Fibroblast of mammary gland (primary cell): ENCODE measurements at regions not wholly inside any gene's neighbourhood (a gene's known extent, or its start where the extent isn't known, plus 50 kb on each side); places are given as distances from the start of the nearest gene placed in this dataset.
"Not testable (repeated sequence)": the region's sequence is repeated elsewhere in the genome, so short reads cannot be mapped to it uniquely, and the experiment has no call there.

Source experiments
- DNase-seq: peaks from one replicate; pipeline ENCODE4 v3.0.0-alpha.2; 2010; ENCODE audit warnings: low read depth
- H3K4me3 ChIP-seq: 2 replicates; pipeline ENCODE4 v1.5.1; 2011; ENCODE audit warnings: low read depth, mild to moderate bottlenecking, low read length, moderate library complexity; ENCODE audit not compliant: control insufficient read depth

DNA sequence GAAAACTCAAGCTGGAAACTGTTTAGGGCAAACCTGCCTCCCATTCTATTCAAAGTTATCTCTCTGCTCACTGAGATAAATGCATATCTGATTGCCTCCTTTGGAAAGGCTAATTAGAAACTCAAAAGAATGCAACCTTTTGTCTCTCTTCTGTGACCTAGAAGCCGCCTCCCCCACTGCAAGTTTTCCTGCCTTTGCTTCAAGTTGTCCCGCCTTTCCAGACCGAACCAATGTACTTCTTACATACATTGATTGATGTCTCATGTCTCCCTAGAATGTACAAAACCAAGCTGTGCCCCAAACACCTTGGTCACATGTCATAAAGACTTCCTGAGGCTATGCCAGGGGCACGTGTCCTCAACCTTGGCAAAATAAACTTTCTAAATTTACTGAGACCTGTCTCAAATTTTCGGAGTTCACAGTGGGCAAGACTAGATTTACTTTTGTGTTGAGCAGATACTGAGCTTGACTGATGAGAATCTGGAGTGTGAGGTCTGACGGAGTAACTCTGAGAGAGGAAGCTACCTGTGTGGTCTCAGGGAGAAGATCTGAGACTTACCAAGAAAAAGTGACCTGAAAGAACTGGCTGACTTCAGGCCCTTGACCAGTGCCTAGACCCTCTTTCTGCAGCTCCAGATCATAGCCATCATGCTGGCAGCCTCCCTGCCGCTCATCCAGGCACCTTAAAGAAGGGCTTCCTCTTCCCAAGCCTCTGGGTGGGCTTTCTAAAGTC is 124.7 kb upstream of the NBPF9 start:
- DNase-seq, H3K4me3 ChIP-seq: not testable (repeated sequence)

DNA sequence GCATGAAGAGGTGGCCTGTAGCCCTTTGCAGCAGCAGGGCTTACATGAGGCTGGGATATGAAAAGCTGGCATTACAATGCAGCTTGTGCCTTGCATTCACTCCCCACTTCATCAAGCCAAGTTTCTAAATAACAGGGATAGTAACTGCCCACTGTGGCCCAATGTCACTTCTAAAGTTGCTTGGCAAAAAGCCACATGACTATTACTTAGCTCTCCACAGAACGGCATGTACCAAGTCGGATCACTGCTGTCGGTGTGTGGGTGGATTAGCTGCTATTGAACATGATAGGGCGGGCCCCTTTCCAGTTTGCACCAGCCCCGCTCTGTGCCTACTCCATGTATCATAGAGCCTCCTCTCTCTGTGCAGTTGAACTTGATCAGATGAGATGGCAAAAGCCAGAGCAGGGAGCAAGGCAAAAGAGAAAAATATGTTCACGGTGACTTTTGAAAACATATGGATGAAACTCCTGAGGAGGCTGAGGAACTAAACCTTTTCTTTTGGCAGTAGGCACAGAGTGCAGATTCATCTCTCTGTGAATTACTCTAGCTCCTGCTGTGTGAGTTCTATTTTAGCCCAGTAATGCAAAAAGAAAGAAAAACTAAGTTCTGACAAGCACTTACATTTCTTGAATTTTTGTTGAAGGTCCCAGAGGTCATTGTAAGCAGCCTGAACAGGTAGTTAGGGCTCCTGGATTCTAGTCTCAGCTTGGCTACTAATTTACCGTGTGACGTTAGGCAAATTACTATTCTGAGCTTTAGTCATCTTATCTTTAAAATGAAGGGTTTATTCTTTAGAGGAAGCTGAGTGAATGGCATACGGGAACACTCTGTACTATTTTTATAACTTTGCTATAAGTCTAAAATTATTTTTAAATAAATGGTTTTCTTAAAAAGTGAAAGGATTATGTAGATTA is 125.6 kb upstream of the NBPF9 start:
- not testable (repeated sequence) for DNase-seq, H3K4me3 ChIP-seq

DNA sequence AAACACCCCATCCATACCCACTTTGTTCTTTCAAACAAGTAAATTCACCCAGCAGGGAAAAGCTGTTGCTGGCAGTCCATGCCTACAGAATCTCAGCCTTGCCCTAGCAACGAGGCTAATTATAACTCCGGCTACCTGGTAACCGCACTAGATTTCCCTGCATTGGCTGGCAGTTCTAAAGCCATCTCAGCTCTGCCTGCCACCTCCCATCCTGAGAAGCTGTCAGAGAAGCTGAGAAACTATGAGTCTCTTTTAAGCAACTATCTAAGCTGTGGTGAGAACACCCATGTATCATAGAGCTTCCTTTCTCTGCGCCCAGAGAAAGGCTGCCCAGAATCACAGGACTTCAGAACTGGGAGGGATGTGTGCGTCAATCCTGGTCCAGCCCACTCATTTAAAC is 126.5 kb upstream of the NBPF9 start:
- not testable (repeated sequence) for DNase-seq, H3K4me3 ChIP-seq

DNA sequence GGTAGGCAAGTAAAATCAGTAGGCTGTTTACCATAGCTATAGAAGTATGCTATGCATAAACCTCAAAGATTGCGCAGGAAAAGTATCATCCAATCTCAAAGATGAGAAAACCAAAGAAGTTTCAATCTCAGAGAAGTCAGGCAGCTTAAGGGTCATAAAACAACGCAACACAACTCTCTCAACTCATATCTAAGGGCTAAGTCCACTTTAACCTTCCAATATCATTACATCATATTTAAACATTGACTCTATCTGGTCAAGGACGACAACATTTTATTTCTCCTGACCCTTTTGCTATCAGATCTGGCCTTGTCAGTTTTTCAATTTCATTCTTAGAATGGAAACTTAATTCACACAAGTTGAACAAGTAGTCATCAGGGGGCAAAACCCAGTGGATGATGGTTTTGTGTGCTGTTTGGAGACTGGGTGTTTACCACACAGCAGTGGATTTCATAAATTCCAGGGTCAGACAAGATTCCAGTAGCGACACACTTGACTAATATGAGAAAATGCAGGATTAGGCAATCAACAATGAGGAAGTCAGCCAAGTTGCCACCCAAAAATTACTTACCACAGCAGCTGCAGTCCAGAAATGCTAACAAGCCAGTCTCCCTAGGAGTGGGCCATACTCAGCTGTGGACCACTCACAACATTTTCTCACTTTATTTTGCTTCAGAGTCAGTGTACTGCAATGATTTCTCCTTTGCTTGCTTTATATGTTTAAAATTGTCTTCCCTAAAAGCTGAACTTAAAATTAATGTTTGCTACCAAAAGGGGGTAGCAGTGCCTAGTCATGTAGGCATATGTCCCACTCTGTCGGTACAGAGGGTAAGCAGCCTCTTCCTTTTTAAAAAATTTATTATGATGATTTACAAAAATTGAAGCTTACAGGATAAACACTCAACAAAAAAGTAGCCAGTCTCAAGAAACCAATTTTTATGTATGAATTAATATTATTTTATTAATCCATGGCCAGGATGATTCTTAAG is 131.9 kb upstream of the NBPF9 start:
- H3K4me3 ChIP-seq, DNase-seq: not testable (repeated sequence)

DNA sequence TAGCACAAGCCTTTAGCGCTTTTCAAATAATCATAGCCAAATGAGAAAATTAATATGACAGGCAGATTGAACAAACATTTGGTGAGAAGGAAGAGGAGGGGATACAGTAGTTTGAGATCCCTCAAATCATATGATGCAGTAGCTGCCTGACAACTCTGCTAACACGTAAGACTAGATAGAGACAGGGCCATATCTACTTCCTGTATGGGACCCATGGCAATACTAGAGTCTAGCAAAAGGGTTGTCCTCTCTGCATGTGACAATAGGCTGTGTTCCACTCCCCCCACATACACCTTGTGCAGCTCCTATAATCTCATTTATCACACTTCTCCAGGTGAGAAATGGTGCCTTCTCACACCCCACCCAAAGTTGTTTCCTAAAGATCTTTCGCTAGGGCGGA is 134.2 kb upstream of the NBPF9 start:
- DNase-seq, H3K4me3 ChIP-seq: not testable (repeated sequence)

DNA sequence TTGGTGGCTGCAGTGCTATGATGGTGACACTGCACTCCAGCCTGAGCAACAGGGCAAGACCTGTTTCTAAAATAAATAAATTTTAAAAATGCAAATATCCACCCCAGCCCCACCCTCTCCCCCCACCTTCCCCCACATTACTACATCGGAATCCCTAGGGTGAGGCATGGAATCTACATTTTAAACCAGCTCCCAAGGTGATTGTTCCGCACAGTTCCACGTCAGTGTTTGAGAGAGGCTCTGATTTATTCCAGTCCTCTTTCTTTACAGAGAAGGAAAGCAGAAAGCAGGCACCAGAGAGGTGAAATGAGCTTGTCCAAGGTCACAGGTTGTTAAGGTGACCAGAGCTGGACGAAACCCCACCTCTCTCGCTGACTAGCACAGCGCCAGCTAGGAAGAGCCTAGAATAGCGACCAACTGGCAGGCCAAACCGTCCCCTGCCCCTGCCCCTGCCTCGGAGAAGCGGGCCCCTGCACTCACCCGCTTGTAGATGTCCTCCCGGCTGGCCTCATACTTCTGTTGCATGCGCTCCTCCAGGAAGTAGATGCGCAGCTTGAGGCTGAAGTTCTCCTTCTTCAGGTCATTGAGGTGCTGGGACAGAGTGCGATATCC is 136.7 kb upstream of the NBPF9 start:
- not testable (repeated sequence) for DNase-seq, H3K4me3 ChIP-seq

DNA sequence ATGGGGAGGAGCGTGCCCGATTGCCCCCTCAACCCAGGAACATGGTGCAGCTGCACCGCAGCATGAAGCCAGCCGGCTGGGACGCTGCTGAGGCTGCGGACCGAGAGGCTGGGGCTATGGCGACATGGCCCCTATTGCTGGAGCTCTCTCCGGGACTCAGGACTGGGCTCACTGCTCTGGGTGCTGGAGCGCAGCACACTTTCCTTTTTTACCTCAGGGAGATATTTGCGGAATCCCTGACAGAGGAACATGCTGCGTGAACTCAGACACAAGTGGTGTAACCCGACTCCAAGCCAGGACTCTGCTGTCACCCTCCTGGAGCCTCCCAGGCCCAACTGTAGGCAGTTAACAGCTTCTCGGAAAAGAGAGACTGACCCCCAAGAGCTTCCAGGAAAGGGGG is 137.2 kb upstream of the NBPF9 start:
- not testable (repeated sequence) for H3K4me3 ChIP-seq, DNase-seq

DNA sequence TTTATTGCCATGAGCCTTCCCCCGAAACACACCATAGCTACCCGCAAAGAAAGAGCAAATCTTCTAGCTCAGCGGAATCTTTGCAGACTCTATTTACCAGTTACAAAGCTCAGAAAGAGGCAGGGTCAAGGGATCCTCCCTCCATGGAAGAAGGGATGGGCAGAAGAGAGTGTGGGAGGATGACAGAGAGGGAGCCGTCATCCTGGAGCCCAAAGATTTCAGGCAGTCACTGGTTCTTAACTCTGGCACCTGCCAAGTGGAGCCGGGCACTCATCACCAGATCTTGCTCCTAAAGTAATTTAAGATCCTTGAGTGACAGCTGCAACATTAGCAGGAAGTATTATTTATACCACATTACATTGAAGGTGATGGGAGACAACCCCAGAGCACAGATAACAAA is 137.9 kb upstream of the NBPF9 start:
- H3K4me3 ChIP-seq, DNase-seq: not testable (repeated sequence)

DNA sequence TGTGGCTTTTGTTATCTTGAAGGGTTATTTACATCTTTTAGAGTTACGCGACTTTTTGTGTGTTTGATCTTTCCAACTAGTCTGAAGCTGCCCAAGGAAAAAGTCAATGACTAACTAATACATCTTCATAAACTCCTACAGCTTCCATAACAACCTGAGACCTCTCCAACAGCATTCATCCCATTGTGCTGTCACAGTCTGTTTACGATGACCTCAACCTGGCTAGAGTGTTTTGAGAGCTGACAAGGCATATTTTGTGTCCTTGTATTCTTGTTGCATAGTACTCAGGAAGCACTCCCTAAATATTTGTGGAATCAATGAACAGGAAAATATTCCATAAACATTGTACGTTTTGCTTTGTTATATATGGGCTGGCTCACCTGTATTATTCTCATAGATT is 140.2 kb upstream of the NBPF9 start:
- not testable (repeated sequence) for DNase-seq, H3K4me3 ChIP-seq

DNA sequence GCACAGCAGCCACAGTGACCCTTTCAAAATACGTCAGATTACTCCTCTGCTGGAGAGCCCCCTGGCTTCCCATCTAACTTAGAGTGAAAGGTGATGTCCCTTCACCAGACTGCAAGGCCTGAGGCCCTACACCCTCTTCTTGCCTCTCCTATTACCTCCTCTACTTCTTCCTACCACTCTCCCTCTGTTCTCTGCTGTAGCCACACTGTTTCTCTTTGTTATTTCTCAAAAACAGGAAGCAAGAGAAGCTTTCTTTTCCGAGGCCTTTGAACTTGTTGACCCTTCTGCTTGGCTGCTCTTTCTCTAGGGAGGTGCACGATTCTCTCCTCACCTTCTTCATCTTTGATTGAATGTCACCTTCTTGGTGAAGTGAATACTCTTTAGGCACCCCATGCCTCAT is 141.3 kb upstream of the NBPF9 start:
- not testable (repeated sequence) for H3K4me3 ChIP-seq, DNase-seq

DNA sequence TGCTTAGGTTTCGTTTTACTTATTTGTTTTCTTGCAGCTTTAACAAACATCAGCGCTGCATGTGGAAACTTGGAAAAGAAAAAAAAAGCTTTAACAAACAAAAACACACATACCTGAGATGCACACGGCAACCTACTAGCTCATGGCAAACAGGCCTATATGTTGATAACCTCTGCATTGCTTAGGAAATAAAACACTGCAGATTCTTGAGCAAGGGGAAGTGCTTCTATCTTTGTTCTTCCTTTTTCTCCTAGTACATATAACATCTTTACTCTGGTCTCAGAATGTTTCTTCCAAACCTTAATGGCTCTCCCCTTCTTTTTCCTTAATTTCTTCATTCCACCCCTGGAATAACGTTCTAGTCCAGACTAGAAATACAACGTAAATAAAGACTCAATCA is 142.9 kb upstream of the NBPF9 start:
- not testable (repeated sequence) for H3K4me3 ChIP-seq, DNase-seq

DNA sequence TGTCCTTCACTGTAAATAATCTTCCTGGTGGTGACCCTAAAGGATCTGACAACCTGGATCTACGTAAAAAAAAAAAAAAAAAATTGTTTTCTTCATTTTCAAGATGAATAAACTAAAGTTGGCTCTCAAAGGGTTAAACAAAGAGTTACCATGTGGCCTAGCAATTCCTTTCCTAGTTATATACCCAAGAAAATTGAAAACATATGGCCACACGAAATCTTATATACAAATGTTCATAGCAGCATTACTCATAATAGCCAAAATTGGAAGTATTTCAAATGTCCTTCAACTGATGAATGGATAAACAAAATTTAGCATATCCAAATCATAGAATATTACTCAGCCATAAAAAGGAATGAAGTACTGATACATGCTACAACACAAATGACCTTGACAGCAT is 145.3 kb upstream of the NBPF9 start:
- not testable (repeated sequence) for H3K4me3 ChIP-seq, DNase-seq

DNA sequence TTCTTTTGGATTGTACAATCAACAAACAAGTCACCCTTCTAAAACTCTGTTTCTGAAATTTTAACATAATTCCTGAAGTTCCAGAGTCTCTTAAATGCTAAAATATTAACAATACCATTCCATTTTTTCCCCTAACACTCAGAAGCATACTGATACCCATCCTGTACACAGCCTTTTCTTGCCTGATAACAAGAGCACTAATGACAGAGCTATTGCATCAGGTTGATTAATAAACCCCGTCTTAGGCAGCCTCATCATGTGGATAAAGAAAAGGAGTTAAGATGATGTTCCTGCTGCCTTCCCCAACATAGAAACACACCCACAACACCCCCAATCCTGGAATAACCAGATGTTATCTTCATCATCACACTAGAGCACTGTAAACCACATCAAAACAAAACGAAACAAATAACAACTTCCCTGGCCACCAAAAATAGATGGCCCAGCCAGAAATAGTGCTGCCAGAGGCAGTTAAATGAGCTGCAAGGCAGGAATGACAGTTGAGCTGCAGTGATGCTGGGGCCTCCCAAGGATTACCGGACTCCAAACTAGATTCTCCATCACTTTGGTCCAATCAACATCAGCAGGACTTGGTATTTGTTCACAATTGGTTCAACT is 146.6 kb upstream of the NBPF9 start:
- not testable (repeated sequence) for H3K4me3 ChIP-seq, DNase-seq

DNA sequence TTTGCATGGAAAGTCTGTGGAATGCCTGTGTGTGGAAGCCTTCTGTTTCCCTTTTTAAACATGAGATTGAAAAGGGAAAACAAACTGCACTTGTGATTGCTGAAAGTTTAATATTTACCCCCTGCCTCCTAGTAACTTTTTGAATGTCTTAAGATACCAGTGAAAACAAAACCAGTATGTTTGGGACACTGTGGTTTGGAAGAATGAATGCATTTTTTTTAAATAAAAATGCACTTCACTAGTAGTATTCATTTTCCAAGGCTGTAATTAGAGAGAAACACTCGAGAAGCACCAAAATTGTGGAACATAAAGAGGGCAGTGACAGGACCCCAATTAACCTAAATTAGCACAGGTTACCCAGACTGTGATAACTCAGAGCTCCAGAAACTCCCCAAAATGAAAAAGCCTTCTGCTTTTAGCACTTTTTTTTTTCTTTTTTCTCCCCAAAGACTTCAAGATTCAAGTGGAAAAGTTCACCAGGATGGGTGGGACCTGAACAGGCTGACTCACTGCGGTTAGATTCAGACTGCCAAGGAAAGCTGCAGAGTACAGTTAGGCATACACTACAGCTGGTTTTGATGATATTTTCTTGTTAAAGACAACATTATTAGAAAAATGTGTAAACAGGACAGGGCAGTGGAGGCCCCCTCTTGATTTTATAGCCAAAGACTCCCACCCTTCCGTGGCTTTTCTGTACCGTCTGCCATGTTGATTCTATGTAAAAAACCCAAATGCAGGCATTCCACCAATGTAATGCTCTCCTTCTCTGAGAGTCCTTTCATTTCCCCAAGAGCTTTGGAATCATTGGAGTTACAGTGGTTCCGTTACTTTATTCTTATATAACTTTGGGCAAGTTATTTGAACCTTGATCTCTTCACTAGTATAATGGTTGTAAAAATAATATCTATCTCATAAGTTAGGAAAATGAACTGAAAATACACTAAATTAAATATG is 151.8 kb upstream of the NBPF9 start:
- DNase-seq = not testable (repeated sequence)

DNA sequence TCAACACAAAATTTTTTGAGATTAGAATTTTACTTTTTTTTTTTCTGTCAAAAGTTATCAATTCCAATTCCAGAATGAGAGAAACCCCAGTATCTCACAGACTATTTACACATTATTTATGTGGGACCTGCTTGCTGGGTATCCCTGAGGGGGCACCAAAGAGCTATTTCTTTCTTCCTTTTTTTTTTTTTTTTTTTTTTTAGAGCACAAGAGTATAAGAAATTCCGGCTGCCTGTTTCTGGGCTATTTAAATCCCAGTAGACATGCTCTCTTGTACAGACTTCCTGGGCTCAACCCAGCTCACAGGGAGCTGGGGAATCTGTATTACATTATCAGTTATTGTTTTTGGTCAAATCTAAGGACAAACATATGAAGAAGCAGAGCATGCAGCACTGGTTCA is 156.9 kb upstream of the NBPF9 start:
- not testable (repeated sequence) for H3K4me3 ChIP-seq, DNase-seq

More for the DNA sequence above, 151.8 kb upstream of the NBPF9 start:
- not testable (repeated sequence) for H3K4me3 ChIP-seq

DNA sequence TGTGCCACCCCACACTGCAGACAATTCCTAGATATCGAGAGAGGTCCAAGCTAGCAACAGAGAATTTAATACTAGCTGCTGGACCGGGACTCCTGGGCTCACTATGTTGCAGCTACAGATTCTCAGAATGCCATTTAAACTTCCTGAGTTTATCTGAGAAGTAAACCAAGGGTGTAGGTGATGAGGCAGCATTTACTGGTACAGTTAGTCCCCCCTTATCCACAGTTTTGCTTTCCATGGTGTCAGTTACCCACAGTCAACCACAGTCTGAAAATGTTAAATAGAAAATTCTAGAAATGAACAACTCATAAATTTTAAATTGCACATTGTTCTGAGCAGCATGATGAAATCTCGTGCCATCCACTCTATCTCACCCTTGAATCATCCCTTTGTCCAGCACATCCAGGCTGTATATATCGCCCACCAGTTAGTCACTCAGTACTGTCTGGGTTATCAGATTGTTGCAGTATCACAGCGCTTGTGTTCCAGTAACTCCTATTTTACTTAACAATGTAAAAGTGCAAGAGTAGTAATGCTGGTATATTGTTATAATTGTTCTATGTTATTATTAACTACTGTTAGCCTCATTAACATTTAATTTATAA is 157.5 kb upstream of the NBPF9 start:
- not testable (repeated sequence) for H3K4me3 ChIP-seq, DNase-seq
